ENCODE measurements at regions not wholly inside any gene's neighbourhood (a gene's known extent, or its start where the extent isn't known, plus 50 kb on each side); places are given as distances from the start of the nearest gene placed in this dataset.

DNA sequence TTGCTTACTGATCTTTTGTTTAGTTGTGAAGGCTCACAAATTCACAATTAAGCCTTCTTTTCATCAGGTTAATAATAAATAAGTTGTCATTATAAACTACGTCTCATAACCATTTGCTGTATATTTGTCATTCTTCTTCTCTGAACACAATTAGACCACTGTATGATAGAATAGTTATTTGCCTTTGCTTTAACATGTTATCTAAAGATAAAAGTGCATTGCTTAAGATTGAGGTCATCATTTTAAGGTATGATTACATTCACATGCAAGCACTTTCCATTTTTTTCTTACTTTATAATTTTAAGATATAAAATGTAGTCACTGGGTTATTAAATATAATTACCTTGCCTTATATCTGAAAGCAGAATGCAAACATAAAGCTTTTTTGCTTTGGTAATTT, 80.1 kb upstream of the GLS start:
- TF ChIP-seq, protein P1, sequence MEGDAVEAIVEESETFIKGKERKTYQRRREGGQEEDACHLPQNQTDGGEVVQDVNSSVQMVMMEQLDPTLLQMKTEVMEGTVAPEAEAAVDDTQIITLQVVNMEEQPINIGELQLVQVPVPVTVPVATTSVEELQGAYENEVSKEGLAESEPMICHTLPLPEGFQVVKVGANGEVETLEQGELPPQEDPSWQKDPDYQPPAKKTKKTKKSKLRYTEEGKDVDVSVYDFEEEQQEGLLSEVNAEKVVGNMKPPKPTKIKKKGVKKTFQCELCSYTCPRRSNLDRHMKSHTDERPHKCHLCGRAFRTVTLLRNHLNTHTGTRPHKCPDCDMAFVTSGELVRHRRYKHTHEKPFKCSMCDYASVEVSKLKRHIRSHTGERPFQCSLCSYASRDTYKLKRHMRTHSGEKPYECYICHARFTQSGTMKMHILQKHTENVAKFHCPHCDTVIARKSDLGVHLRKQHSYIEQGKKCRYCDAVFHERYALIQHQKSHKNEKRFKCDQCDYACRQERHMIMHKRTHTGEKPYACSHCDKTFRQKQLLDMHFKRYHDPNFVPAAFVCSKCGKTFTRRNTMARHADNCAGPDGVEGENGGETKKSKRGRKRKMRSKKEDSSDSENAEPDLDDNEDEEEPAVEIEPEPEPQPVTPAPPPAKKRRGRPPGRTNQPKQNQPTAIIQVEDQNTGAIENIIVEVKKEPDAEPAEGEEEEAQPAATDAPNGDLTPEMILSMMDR (IDR thresholded peaks at IDR 0.05), result no peak
- TF ChIP-seq POLR2A (IDR thresholded peaks at IDR 0.05), result no peak

All from breast epithelium (tissue), 3 donors.